ENCODE measurements at regions not wholly inside any gene's neighbourhood (a gene's known extent, or its start where the extent isn't known, plus 50 kb on each side); places are given as distances from the start of the nearest gene placed in this dataset.

- intact Hi-C loops (cut with micrococcal nuclease), result no loop called here
- DNase-seq, result no peak
- no peak overlapping the region for H3K4me3 Mint-ChIP-seq
- no peak overlapping the region for H3K27ac Mint-ChIP-seq
- peaks cover 1% of the 10 kb centered on the region for H3K27me3 Mint-ChIP-seq
- CTCF ChIA-PET, result no interaction called here
- no peaks in the 10 kb centered on the region for H3K9me3 Mint-ChIP-seq
- no peaks in the 10 kb centered on the region for H3K4me1 Mint-ChIP-seq (ENCODE audit: low read depth)
- POLR2A ChIA-PET, result no interaction called here
- no peaks in the 10 kb centered on the region for H3K36me3 Mint-ChIP-seq
Observed at GRCh38 chr2:146890491-146890890, 954.3 kb upstream of the ACVR2A start.

DNA sequence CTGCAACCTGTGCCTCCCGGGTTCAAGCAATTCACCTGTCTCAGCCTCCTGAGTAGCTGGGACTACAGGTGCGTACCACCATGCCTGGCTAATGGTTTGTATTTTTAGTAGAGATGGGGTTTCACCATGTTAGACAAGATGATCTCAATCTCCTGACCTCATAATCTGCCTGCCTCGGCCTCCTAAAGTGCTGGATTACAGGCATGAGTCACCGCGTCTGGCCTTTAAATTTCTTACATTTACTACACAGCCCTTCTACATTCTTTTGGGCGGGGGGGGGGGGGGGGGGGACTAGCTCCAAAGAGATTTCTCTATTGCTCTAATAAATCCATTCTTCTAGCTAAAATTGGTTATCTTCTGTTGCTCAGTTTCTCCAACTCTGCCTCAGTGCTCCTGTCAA lies 964.9 kb upstream of the ACVR2A start:
- DNase-seq, result no peak
- intact Hi-C loops (cut with micrococcal nuclease), result no loop called here
- ChIA-PET CTCF (no interaction called here), POLR2A (no interaction called here)
- no peaks in the 10 kb centered on the region for H3K4me1 Mint-ChIP-seq (ENCODE audit: low read depth)
- no peaks in the 10 kb centered on the region for H3K36me3 Mint-ChIP-seq
- no peaks in the 10 kb centered on the region for H3K9me3 Mint-ChIP-seq
- peaks cover 2% of the 10 kb centered on the region for H3K27me3 Mint-ChIP-seq
- no peak overlapping the region for H3K27ac Mint-ChIP-seq
- no peak overlapping the region for H3K4me3 Mint-ChIP-seq

- DNase-seq, result no peak
- Mint-ChIP-seq H3K36me3 (no peaks in the 10 kb centered on the region), H3K27me3 (peaks cover 2% of the 10 kb centered on the region), H3K27ac (no peak overlapping the region), H3K9me3 (no peaks in the 10 kb centered on the region), H3K4me1 (ENCODE audit: low read depth) (no peaks in the 10 kb centered on the region), H3K4me3 (no peak overlapping the region)
- ChIA-PET POLR2A (no interaction called here), CTCF (no interaction called here)
- intact Hi-C loops (cut with micrococcal nuclease), result no loop called here
Observed at GRCh38 chr2:146874260-146874658, 970.6 kb upstream of the ACVR2A start.

GRCh38 chr2:146873646-146874259 lies 971.1 kb upstream of the ACVR2A start:
- POLR2A ChIA-PET, result no interaction called here
- intact Hi-C loops (cut with micrococcal nuclease), result no loop called here

GRCh38 chr2:146873056-146873455 lies 971.8 kb upstream of the ACVR2A start:
- intact Hi-C loops (cut with micrococcal nuclease), result no loop called here
- Mint-ChIP-seq H3K27me3 (peaks cover 2% of the 10 kb centered on the region), H3K27ac (no peak overlapping the region), H3K36me3 (no peaks in the 10 kb centered on the region), H3K4me1 (ENCODE audit: low read depth) (no peaks in the 10 kb centered on the region), H3K4me3 (no peak overlapping the region), H3K9me3 (no peaks in the 10 kb centered on the region)
- CTCF ChIA-PET, result no interaction called here
- DNase-seq, result no peak
- POLR2A ChIA-PET, result no interaction called here

More at GRCh38 chr2:146873646-146874259, 971.1 kb upstream of the ACVR2A start:
- no peak overlapping the region for H3K4me3 Mint-ChIP-seq
- no peaks in the 10 kb centered on the region for H3K36me3 Mint-ChIP-seq
- no peaks in the 10 kb centered on the region for H3K4me1 Mint-ChIP-seq (ENCODE audit: low read depth)
- DNase-seq, result no peak
- H3K27ac Mint-ChIP-seq, result no peak overlapping the region
- H3K27me3 Mint-ChIP-seq, result peaks cover 2% of the 10 kb centered on the region
- no peaks in the 10 kb centered on the region for H3K9me3 Mint-ChIP-seq
- CTCF ChIA-PET, result no interaction called here

DNA sequence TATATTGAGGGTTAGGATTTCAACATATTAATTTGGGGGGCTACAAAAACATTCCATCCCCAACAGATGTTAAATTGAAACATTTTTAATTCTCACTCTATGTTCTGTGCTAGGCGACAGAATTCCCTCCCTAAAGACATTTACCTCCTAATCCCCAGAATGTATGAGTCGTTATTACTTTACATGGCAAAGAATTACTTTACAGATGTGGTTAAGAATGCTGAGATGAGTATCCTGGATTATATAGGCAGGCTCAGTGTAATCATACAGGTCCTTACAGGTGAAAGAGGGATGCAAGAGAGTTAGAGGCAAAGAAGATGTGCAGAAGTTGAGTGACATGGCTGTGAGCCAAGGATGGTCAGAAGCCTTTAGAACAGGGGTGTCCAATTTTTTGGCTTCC lies 974.1 kb upstream of the ACVR2A start:
- DNase-seq, result no peak
- CTCF ChIA-PET, result no interaction called here
- no peak overlapping the region for H3K27ac Mint-ChIP-seq
- POLR2A ChIA-PET, result no interaction called here
- H3K4me3 Mint-ChIP-seq, result no peak overlapping the region
- no peaks in the 10 kb centered on the region for H3K9me3 Mint-ChIP-seq
- H3K36me3 Mint-ChIP-seq, result no peaks in the 10 kb centered on the region
- H3K4me1 Mint-ChIP-seq (ENCODE audit: low read depth), result no peaks in the 10 kb centered on the region
- H3K27me3 Mint-ChIP-seq, result no peaks in the 10 kb centered on the region
- intact Hi-C loops (cut with micrococcal nuclease), result no loop called here

GRCh38 chr2:146869328-146869727 lies 975.5 kb upstream of the ACVR2A start:
- no peak for DNase-seq
- no peak overlapping the region for H3K27ac Mint-ChIP-seq
- ChIA-PET CTCF (no interaction called here), POLR2A (no interaction called here)
- H3K9me3 Mint-ChIP-seq, result peaks cover 6% of the 10 kb centered on the region
- intact Hi-C loops (cut with micrococcal nuclease), result no loop called here
- no peaks in the 10 kb centered on the region for H3K27me3 Mint-ChIP-seq
- H3K4me3 Mint-ChIP-seq, result no peak overlapping the region
- H3K36me3 Mint-ChIP-seq, result no peaks in the 10 kb centered on the region
- H3K4me1 Mint-ChIP-seq (ENCODE audit: low read depth), result no peaks in the 10 kb centered on the region

- no peak overlapping the region for H3K27ac Mint-ChIP-seq
- peaks cover 10% of the 10 kb centered on the region for H3K9me3 Mint-ChIP-seq
- no peaks in the 10 kb centered on the region for H3K36me3 Mint-ChIP-seq
- no peak for DNase-seq
- no peak overlapping the region for H3K4me3 Mint-ChIP-seq
- no peaks in the 10 kb centered on the region for H3K27me3 Mint-ChIP-seq
- H3K4me1 Mint-ChIP-seq (ENCODE audit: low read depth), result no peaks in the 10 kb centered on the region
- CTCF ChIA-PET, result no interaction called here
- POLR2A ChIA-PET, result no interaction called here
- intact Hi-C loops (cut with micrococcal nuclease), result no loop called here
Observed at GRCh38 chr2:146868051-146868450, 976.8 kb upstream of the ACVR2A start.

GRCh38 chr2:146867477-146867986 lies 977.3 kb upstream of the ACVR2A start:
- Mint-ChIP-seq H3K27me3 (no peaks in the 10 kb centered on the region), H3K9me3 (peaks cover 10% of the 10 kb centered on the region), H3K36me3 (no peaks in the 10 kb centered on the region), H3K27ac (no peak overlapping the region), H3K4me1 (ENCODE audit: low read depth) (no peaks in the 10 kb centered on the region), H3K4me3 (no peak overlapping the region)
- intact Hi-C loops (cut with micrococcal nuclease), result no loop called here
- DNase-seq, result no peak
- ChIA-PET POLR2A (no interaction called here), CTCF (no interaction called here)

GRCh38 chr2:146853741-146854444 lies 990.9 kb upstream of the ACVR2A start:
- POLR2A ChIA-PET, result no interaction called here
- H3K4me1 Mint-ChIP-seq (ENCODE audit: low read depth), result no peaks in the 10 kb centered on the region
- H3K27me3 Mint-ChIP-seq, result peaks cover 2% of the 10 kb centered on the region
- no peaks in the 10 kb centered on the region for H3K9me3 Mint-ChIP-seq
- intact Hi-C loops (cut with micrococcal nuclease), result no loop called here
- CTCF ChIA-PET, result no interaction called here
- H3K27ac Mint-ChIP-seq, result no peak overlapping the region
- H3K36me3 Mint-ChIP-seq, result no peaks in the 10 kb centered on the region
- no peak for DNase-seq
- H3K4me3 Mint-ChIP-seq, result no peak overlapping the region

- intact Hi-C loops (cut with micrococcal nuclease), result no loop called here
- Mint-ChIP-seq H3K4me3 (no peak overlapping the region), H3K4me1 (ENCODE audit: low read depth) (no peaks in the 10 kb centered on the region), H3K27ac (no peak overlapping the region), H3K9me3 (no peaks in the 10 kb centered on the region), H3K36me3 (no peaks in the 10 kb centered on the region), H3K27me3 (no peaks in the 10 kb centered on the region)
- no peak for DNase-seq
- ChIA-PET POLR2A (no interaction called here), CTCF (no interaction called here)
Observed at GRCh38 chr2:146852661-146853060, 992.2 kb upstream of the ACVR2A start.

DNA sequence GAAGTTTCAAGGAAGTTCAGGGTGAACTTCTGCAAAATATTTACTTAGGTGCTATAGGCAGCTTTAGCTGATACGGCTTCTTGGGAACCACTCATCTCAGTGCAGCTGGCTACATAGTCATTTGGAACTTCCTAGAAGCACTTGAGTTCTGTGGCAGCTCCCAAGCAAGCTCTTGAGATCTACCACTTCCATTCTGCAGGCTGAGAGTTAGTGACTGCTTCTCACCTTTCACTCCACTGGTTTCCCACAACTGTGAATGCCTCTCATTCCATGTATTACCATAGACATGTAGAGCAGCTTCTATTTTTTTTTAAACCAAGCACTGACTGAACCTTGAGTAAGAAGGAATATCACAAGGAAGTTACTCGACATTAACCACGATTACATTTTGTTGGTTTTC lies 994.1 kb upstream of the ACVR2A start:
- intact Hi-C loops (cut with micrococcal nuclease), result no loop called here
- Mint-ChIP-seq H3K4me3 (no peak overlapping the region), H3K4me1 (ENCODE audit: low read depth) (no peaks in the 10 kb centered on the region), H3K9me3 (no peaks in the 10 kb centered on the region), H3K27me3 (no peaks in the 10 kb centered on the region), H3K27ac (no peak overlapping the region), H3K36me3 (no peaks in the 10 kb centered on the region)
- no peak for DNase-seq
- ChIA-PET POLR2A (no interaction called here), CTCF (no interaction called here)

GRCh38 chr2:146847846-146848245 lies 997.0 kb upstream of the ACVR2A start:
- CTCF ChIA-PET, result no interaction called here
- H3K27me3 Mint-ChIP-seq, result no peaks in the 10 kb centered on the region
- intact Hi-C loops (cut with micrococcal nuclease), result no loop called here
- no peaks in the 10 kb centered on the region for H3K36me3 Mint-ChIP-seq
- H3K4me3 Mint-ChIP-seq, result no peak overlapping the region
- H3K9me3 Mint-ChIP-seq, result no peaks in the 10 kb centered on the region
- POLR2A ChIA-PET, result no interaction called here
- no peak overlapping the region for H3K27ac Mint-ChIP-seq
- no peaks in the 10 kb centered on the region for H3K4me1 Mint-ChIP-seq (ENCODE audit: low read depth)
- DNase-seq, result no peak
